Smooth muscle cell (in vitro differentiated cells): ENCODE measurements at regions not wholly inside any gene's neighbourhood (a gene's known extent, or its start where the extent isn't known, plus 50 kb on each side); places are given as distances from the start of the nearest gene placed in this dataset.
"Not testable (repeated sequence)": the region's sequence is repeated elsewhere in the genome, so short reads cannot be mapped to it uniquely, and the experiment has no call there.

Source experiments
- DNase-seq: peaks from one replicate; lab custom pipeline; 2025; ENCODE audit not compliant: unreplicated experiment; lab: John Stamatoyannopoulos, UW
- H2AFZ ChIP-seq: fragments of 200-600 bp; sonication (generic); 2 replicates; pipeline ENCODE4 v1.6.0; 2016; ENCODE audit warnings: antibody characterized with exemption, low read depth, mild to moderate bottlenecking
- H3F3A ChIP-seq: fragments of 200-600 bp; sonication (generic); 2 replicates; pipeline ENCODE4 v1.6.0; 2017; ENCODE audit warnings: antibody characterized with exemption, low read depth
- H3K27ac ChIP-seq: fragments of 200-600 bp; sonication (generic); 2 replicates; pipeline ENCODE4 v1.5.1; 2016; ENCODE audit warnings: low read depth, mild to moderate bottlenecking
- H3K27me3 ChIP-seq: fragments of 200-600 bp; sonication (generic); 2 replicates; pipeline ENCODE4 v1.6.1; 2016; ENCODE audit warnings: low read depth, mild to moderate bottlenecking
- H3K36me3 ChIP-seq: fragments of 200-600 bp; sonication (generic); 2 replicates; pipeline ENCODE4 v1.5.1; 2016; ENCODE audit warnings: low read depth
- H3K4me1 ChIP-seq: fragments of 200-600 bp; sonication (generic); 2 replicates; pipeline ENCODE4 v1.5.1; 2016; ENCODE audit warnings: low read depth
- H3K4me2 ChIP-seq: fragments of 200-600 bp; sonication (generic); 2 replicates; pipeline ENCODE4 v1.6.0; 2016; ENCODE audit warnings: mild to moderate bottlenecking
- H3K4me3 ChIP-seq: fragments of 200-600 bp; sonication (generic); 2 replicates; pipeline ENCODE4 v1.5.1; 2016; ENCODE audit warnings: mild to moderate bottlenecking
- H3K79me2 ChIP-seq: fragments of 200-600 bp; sonication (generic); 2 replicates; pipeline ENCODE4 v1.6.0; 2016; ENCODE audit warnings: low read depth, mild to moderate bottlenecking
- H3K9ac ChIP-seq: fragments of 200-600 bp; sonication (generic); 2 replicates; pipeline ENCODE4 v1.6.0; 2016; ENCODE audit warnings: low read depth
- H3K9me3 ChIP-seq: fragments of 200-600 bp; sonication (generic); replicated peaks from 2 replicates; pipeline ENCODE4 v1.5.1; 2016; ENCODE audit warnings: low read depth
- H4K20me1 ChIP-seq: fragments of 200-600 bp; sonication (generic); 2 replicates; pipeline ENCODE4 v1.6.0; 2016; ENCODE audit warnings: low read depth
- WGBS: methylation state at CpG from one replicate; pipeline ENCODE4 v1.1.7; 2016; ENCODE audit warnings: low lambda C conversion rate; 5-methylcytosine and 5-hydroxymethylcytosine counted together
- TF ChIP-seq, protein P1 (sequence below): fragments of 200-600 bp; sonication (generic); IDR thresholded peaks from 2 replicates; pipeline ENCODE4 v1.5.1; 2017; ENCODE audit warnings: borderline replicate concordance, mild to moderate bottlenecking, antibody characterized with exemption; ENCODE audit not compliant: insufficient read depth, poor library complexity, severe bottlenecking

DNA sequence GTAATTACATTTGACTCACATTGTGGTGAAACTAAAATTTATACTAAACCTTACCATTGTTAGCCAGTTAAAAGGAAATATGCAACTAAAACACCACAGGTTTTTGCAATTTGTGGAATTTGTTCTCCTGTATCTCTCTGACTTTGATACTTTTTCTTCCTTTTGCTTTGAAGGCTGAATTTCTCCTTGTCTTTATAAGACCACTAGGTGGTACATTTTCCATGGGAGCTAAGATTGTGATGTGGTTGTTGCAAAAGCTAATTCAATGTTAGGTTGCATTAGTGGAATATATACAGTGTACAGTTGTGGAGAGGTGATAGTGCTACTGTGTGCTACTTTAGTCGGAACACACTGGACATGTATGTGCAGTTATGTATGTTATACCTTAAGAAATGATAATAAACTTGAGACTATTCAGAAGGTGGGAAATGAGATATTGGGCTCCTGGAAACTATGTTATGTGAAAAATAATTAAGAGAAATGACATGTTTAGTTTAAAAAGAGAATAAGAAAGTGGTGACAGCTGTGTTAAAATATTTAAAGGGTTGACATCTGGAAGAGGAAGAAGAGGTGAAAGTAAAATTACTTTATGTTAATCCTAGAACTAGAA, 70.3 kb downstream of the ARL9 start:
- 55% methylated on average over 1 of the region's 1 CpG for WGBS
- TF ChIP-seq, protein P1, sequence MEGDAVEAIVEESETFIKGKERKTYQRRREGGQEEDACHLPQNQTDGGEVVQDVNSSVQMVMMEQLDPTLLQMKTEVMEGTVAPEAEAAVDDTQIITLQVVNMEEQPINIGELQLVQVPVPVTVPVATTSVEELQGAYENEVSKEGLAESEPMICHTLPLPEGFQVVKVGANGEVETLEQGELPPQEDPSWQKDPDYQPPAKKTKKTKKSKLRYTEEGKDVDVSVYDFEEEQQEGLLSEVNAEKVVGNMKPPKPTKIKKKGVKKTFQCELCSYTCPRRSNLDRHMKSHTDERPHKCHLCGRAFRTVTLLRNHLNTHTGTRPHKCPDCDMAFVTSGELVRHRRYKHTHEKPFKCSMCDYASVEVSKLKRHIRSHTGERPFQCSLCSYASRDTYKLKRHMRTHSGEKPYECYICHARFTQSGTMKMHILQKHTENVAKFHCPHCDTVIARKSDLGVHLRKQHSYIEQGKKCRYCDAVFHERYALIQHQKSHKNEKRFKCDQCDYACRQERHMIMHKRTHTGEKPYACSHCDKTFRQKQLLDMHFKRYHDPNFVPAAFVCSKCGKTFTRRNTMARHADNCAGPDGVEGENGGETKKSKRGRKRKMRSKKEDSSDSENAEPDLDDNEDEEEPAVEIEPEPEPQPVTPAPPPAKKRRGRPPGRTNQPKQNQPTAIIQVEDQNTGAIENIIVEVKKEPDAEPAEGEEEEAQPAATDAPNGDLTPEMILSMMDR = peak; percentile 53
- H3K9ac ChIP-seq = no peak overlapping the region
- H3K27me3 ChIP-seq = no peaks in the 10 kb centered on the region
- no peaks in the 10 kb centered on the region for H3K9me3 ChIP-seq
- H3K27ac ChIP-seq = peak overlapping the region; percentile 43
- H3K4me2 ChIP-seq = no peak overlapping the region
- H2AFZ ChIP-seq = peak overlapping the region; percentile 12
- H3K79me2 ChIP-seq = no peaks in the 10 kb centered on the region
- no peak overlapping the region for H3K4me3 ChIP-seq
- H4K20me1 ChIP-seq = no peaks in the 10 kb centered on the region
- no peaks in the 10 kb centered on the region for H3F3A ChIP-seq
- H3K36me3 ChIP-seq = no peaks in the 10 kb centered on the region
- no peaks in the 10 kb centered on the region for H3K4me1 ChIP-seq
- no peak for DNase-seq

DNA sequence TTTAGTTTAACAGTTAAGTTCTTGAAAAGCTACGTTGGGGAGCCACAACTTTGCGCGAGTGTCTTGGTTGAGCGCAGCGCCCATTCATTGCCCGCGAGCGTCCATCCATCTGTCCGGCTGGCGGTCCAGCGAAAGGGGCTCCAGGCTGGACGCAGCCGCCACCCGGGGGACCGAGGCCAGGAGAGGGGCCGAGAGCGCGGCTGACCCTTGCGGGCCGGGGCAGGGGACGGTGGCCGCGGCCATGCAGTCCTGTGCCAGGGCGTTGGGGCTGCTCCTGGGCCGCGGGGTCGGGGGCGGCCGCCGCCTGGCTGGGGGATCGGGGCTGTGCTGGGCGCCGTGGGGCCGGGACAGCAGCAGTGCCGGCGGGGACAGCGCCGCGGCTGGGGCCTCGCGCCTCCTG, 86.8 kb downstream of the ARL9 start:
- not testable (repeated sequence) for DNase-seq, H3K4me1 ChIP-seq, H3K27me3 ChIP-seq, H3K79me2 ChIP-seq, H3K4me3 ChIP-seq, H2AFZ ChIP-seq, H3K36me3 ChIP-seq, H3K4me2 ChIP-seq, H3F3A ChIP-seq, H3K9me3 ChIP-seq, H3K9ac ChIP-seq, H3K27ac ChIP-seq, H4K20me1 ChIP-seq
- WGBS = 97% methylated on average over 26 of the region's 41 CpGs
